ENCODE measurements at regions not wholly inside any gene's neighbourhood (a gene's known extent, or its start where the extent isn't known, plus 50 kb on each side); places are given as distances from the start of the nearest gene placed in this dataset.

DNA sequence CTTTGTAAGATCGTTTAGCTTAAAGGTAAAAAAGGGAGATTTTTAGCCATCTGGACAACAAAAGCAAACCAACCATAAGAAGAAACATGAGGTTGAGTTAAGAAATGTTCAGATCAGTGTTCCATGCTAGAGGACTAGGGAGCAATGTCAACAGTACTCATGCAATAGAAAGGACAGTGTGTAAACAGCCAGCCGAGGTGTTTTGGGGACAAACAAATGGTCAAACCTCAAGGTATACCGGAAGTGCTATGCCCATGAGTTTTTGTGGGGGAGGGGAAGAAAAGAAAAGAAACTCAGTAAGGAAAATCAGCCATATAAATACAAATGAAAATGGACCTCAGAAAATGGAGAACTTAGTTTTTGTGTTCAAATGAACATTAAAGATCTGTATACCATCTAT is 289.5 kb upstream of the GRM7 start:
- no peak for TF ChIP-seq ZFX (IDR thresholded peaks at IDR 0.05)
- TF ChIP-seq CTCF (conservative IDR thresholded peaks at IDR 0.05): no peak
